22Rv1 (cell line): ENCODE measurements at regions not wholly inside any gene's neighbourhood (a gene's known extent, or its start where the extent isn't known, plus 50 kb on each side); places are given as distances from the start of the nearest gene placed in this dataset.

Source experiments
- ZFX ChIP-seq: fragments of 450-650 bp; IDR thresholded peaks from 2 replicates; pipeline ENCODE4 v1.6.1; 2017; ENCODE audit warnings: antibody characterized with exemption, borderline replicate concordance
- TF ChIP-seq, protein P1 (sequence below): fragments of 450-650 bp; IDR thresholded peaks from 2 replicates; pipeline ENCODE4 v1.5.1; 2017; ENCODE audit warnings: mild to moderate bottlenecking

DNA sequence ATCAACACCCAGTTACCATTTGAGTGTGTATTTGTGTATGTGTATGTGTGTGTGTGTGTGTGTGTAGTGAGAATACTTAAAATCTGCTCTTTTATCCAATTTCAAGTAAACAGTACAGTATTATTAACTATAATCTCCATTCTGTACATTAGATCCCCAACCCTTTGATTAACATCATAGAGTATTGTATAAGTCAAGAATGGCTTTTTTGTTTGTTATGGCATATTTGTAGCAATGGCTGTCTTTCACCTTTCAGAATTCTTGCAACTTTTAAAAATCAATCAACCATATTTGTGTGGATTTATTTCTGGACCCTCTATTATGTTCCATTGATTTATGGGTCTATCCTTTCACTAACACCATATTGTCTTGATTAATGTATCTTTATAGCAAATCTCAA is 779.3 kb upstream of the MIR17HG start:
- TF ChIP-seq, protein P1, sequence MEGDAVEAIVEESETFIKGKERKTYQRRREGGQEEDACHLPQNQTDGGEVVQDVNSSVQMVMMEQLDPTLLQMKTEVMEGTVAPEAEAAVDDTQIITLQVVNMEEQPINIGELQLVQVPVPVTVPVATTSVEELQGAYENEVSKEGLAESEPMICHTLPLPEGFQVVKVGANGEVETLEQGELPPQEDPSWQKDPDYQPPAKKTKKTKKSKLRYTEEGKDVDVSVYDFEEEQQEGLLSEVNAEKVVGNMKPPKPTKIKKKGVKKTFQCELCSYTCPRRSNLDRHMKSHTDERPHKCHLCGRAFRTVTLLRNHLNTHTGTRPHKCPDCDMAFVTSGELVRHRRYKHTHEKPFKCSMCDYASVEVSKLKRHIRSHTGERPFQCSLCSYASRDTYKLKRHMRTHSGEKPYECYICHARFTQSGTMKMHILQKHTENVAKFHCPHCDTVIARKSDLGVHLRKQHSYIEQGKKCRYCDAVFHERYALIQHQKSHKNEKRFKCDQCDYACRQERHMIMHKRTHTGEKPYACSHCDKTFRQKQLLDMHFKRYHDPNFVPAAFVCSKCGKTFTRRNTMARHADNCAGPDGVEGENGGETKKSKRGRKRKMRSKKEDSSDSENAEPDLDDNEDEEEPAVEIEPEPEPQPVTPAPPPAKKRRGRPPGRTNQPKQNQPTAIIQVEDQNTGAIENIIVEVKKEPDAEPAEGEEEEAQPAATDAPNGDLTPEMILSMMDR: no peak
- no peak for TF ChIP-seq ZFX
